ENCODE measurements at regions not wholly inside any gene's neighbourhood (a gene's known extent, or its start where the extent isn't known, plus 50 kb on each side); places are given as distances from the start of the nearest gene placed in this dataset.

GRCh38 chr12:18905134-18905533 is 167.2 kb downstream of the CAPZA3 start:
- FAIRE-seq, result no peak
- CTCF ChIA-PET, result no interaction called here
- dilution Hi-C loops (cut with MboI; ENCODE audit: extremely low pct_ligation_motif_present, low sequenced_read_pairs), result no loop called here

More at GRCh38 chr12:18905134-18905533, 167.2 kb downstream of the CAPZA3 start:
- intact Hi-C loops (cut with micrococcal nuclease), result no loop called here
- H3K27me3 ChIP-seq (ENCODE audit: control insufficient read depth in 2 of 2, insufficient read depth in 2 of 2, low read length in 2 of 2), result no peaks in the 10 kb centered on the region
- H3K36me3 ChIP-seq (ENCODE audit: control insufficient read depth in 2 of 2, extremely low read depth in 1 of 2, insufficient read depth in 2 of 2, low read length in 2 of 2), result no peaks in the 10 kb centered on the region
- DNase-seq (ENCODE audit: low read depth, low spot score), result no peak
- H3K9me1 ChIP-seq (replicated peaks; ENCODE audit: control insufficient read depth, extremely low read depth, insufficient read depth, low read length), result no peaks in the 10 kb centered on the region
- no peak overlapping the region for H2AFZ ChIP-seq (ENCODE audit: low read depth, low read length)
- H4K20me1 ChIP-seq (replicated peaks; ENCODE audit: control insufficient read depth, extremely low read depth, insufficient read depth, low read length), result no peaks in the 10 kb centered on the region
- TF ChIP-seq POLR2AphosphoS5 (IDR thresholded peaks at IDR 0.05; ENCODE audit: insufficient read depth, low read depth, low read length), result no peak
- no peak for TF ChIP-seq FOS (IDR thresholded peaks at IDR 0.05; ENCODE audit: borderline replicate concordance, insufficient read depth, low read length)
- no peak for TF ChIP-seq POLR2A (IDR thresholded peaks at IDR 0.05; ENCODE audit: low read depth, low read length)
- no peak for TF ChIP-seq GATA2 (IDR thresholded peaks at IDR 0.05; ENCODE audit: insufficient read depth, insufficient read length, low read depth, low read length)
- TF ChIP-seq EZH2 (IDR thresholded peaks at IDR 0.05; ENCODE audit: borderline replicate concordance, low read depth, low read length, severe bottlenecking), result no peak
- TF ChIP-seq MYC (IDR thresholded peaks at IDR 0.05; ENCODE audit: low read depth, low read length), result no peak
- no peak for TF ChIP-seq CTCF (IDR thresholded peaks at IDR 0.05; ENCODE audit: extremely low read depth in 1 of 2, insufficient read depth in 1 of 2, low read depth in 1 of 2, low read length in 2 of 2)
- TF ChIP-seq JUN (IDR thresholded peaks at IDR 0.05; ENCODE audit: borderline replicate concordance, insufficient read depth, insufficient read length, low read depth), result no peak
- TF ChIP-seq MAX (IDR thresholded peaks at IDR 0.05; ENCODE audit: insufficient read depth, insufficient read length), result no peak
- H3K9ac ChIP-seq (replicated peaks; ENCODE audit: extremely low read depth, insufficient read depth, low read length), result no peak overlapping the region
- H3K4me1 ChIP-seq (ENCODE audit: control insufficient read depth, extremely low read depth, insufficient read depth, low read length), result no peaks in the 10 kb centered on the region
- POLR2A ChIA-PET, result no interaction called here
- no peak overlapping the region for H3K27ac ChIP-seq (ENCODE audit: insufficient read depth, low read depth, low read length)
- BruUV-seq (replicated peaks), result no TSS peak
- no peaks in the 10 kb centered on the region for H3K9me3 ChIP-seq (replicated peaks; ENCODE audit: control insufficient read depth, insufficient read depth, low read length)
- no peaks in the 10 kb centered on the region for H3K79me2 ChIP-seq (ENCODE audit: control insufficient read depth, insufficient read depth, low read length)
- H3K4me2 ChIP-seq (ENCODE audit: insufficient read depth, low read length), result no peak overlapping the region
- no peak overlapping the region for H3K4me3 ChIP-seq (replicated peaks in 1 of 3; ENCODE audit: insufficient read depth in 1 of 3, low read depth in 1 of 3, low read length in 3 of 3)
